ENCODE measurements at regions not wholly inside any gene's neighbourhood (a gene's known extent, or its start where the extent isn't known, plus 50 kb on each side); places are given as distances from the start of the nearest gene placed in this dataset.

DNA sequence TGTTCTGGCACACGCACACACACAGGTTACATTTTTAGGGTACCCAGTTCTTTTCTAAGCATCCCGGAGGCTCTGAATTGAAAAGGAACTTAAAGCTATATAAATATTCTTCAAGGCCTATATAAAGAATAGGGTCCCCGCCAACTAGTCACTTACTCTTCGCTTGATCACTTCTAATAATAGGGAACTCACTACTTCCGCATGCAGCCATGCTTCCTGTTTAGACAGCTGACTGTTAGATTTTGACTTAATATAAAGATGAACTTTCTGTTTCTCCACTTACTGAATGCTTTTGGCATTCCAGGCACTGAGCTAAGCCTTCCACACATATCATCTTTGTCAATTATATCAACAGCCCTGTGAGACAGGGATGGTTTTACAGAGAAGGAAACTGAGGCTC lies 259.6 kb downstream of the TSHZ3 start:
- Histone ChIP-seq H4K20me1 (ENCODE audit: control insufficient read depth, insufficient read depth, insufficient read length) (no peaks in the 10 kb centered on the region), H2AFZ (ENCODE audit: low read length) (no peak overlapping the region), H3K9ac (ENCODE audit: extremely low read depth, insufficient read length, low read length) (no peak overlapping the region), H2BK5ac (ENCODE audit: insufficient read length, low read length) (no peak overlapping the region), H3K27ac (ENCODE audit: insufficient read length, low read depth, low read length) (no peak overlapping the region), H2BK20ac (ENCODE audit: low read depth, low read length, poor library complexity, severe bottlenecking) (no peak overlapping the region), H4K5ac (ENCODE audit: insufficient read length, low read depth, low read length) (no peak overlapping the region), H2BK12ac (ENCODE audit: insufficient read length, low read depth, low read length) (no peak overlapping the region), H3K79me1 (ENCODE audit: insufficient read depth, low read depth, low read length, poor library complexity, severe bottlenecking) (no peaks in the 10 kb centered on the region), H3K23me2 (ENCODE audit: insufficient read length, low read depth, low read length, poor library complexity, severe bottlenecking) (no peaks in the 10 kb centered on the region), H3K9me3 (ENCODE audit: control insufficient read depth, low read depth, low read length) (no peaks in the 10 kb centered on the region), H3K27me3 (ENCODE audit: insufficient read depth, low read length) (no peaks in the 10 kb centered on the region), H4K91ac (ENCODE audit: insufficient read length, low read depth, low read length) (no peak overlapping the region), H2AK5ac (ENCODE audit: insufficient read length, low read length) (no peak overlapping the region), H3K23ac (ENCODE audit: insufficient read length, low read depth, low read length) (no peak overlapping the region), H3K4me2 (ENCODE audit: insufficient read depth, insufficient read length, low read length) (no peak overlapping the region), H3K4ac (ENCODE audit: low read depth, low read length) (no peak overlapping the region), H4K8ac (replicated peaks; ENCODE audit: insufficient read length, low read depth, low read length) (no peak overlapping the region), H3K14ac (ENCODE audit: insufficient read depth, low read length) (no peak overlapping the region), H3K18ac (ENCODE audit: insufficient read length, low read depth, low read length) (no peak overlapping the region), H3K79me2 (ENCODE audit: insufficient read depth, low read length) (no peaks in the 10 kb centered on the region), H3K4me1 (ENCODE audit: insufficient read depth, low read length) (no peaks in the 10 kb centered on the region), H2BK15ac (ENCODE audit: low read depth, low read length) (no peak overlapping the region), H3K56ac (ENCODE audit: insufficient read length, low read depth, low read length) (no peak overlapping the region), H2BK120ac (ENCODE audit: low read depth, low read length, poor library complexity, severe bottlenecking) (no peak overlapping the region), H3T11ph (ENCODE audit: low read length) (no peak overlapping the region)
- no peak for DNase-seq
- no peak overlapping the region for H3K4me3 Mint-ChIP-seq
- no peaks in the 10 kb centered on the region for H3K4me1 Mint-ChIP-seq
- no CpG with 5 or more reads among the region's 5 CpGs for WGBS (ENCODE audit: extremely low coverage, insufficient read length, low lambda C conversion rate)
- H3K27ac Mint-ChIP-seq, result no peak overlapping the region
- H3K36me3 Mint-ChIP-seq (ENCODE audit: insufficient read depth in 1 of 3, low read depth in 3 of 3), result no peaks in the 10 kb centered on the region
- TF ChIP-seq, protein P1, sequence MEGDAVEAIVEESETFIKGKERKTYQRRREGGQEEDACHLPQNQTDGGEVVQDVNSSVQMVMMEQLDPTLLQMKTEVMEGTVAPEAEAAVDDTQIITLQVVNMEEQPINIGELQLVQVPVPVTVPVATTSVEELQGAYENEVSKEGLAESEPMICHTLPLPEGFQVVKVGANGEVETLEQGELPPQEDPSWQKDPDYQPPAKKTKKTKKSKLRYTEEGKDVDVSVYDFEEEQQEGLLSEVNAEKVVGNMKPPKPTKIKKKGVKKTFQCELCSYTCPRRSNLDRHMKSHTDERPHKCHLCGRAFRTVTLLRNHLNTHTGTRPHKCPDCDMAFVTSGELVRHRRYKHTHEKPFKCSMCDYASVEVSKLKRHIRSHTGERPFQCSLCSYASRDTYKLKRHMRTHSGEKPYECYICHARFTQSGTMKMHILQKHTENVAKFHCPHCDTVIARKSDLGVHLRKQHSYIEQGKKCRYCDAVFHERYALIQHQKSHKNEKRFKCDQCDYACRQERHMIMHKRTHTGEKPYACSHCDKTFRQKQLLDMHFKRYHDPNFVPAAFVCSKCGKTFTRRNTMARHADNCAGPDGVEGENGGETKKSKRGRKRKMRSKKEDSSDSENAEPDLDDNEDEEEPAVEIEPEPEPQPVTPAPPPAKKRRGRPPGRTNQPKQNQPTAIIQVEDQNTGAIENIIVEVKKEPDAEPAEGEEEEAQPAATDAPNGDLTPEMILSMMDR (conservative IDR thresholded peaks at IDR 0.05), result no peak
- H3K27me3 Mint-ChIP-seq (ENCODE audit: low read depth), result no peaks in the 10 kb centered on the region
- H3K9me3 Mint-ChIP-seq, result no peaks in the 10 kb centered on the region

Data from H9 (cell line).